Hepatocyte (in vitro differentiated cells): ENCODE measurements at regions not wholly inside any gene's neighbourhood (a gene's known extent, or its start where the extent isn't known, plus 50 kb on each side); places are given as distances from the start of the nearest gene placed in this dataset.

Source experiments
- DNase-seq: peaks from one replicate; pipeline ENCODE4 v3.0.0-alpha.2; 2016; ENCODE audit warnings: low spot score
- H2AFZ ChIP-seq: fragments of 200-600 bp; sonication (generic); 2 replicates; pipeline ENCODE4 v1.6.0; 2016; ENCODE audit warnings: antibody characterized with exemption, mild to moderate bottlenecking
- H3K27ac ChIP-seq: fragments of 200-600 bp; sonication (generic); 2 replicates; pipeline ENCODE4 v1.5.1; 2016; ENCODE audit warnings: mild to moderate bottlenecking
- H3K27me3 ChIP-seq: fragments of 200-600 bp; sonication (generic); 2 replicates; pipeline ENCODE4 v1.6.1; 2016
- H3K36me3 ChIP-seq: fragments of 200-600 bp; sonication (generic); replicated peaks from 2 replicates; pipeline ENCODE4 v1.5.1; 2016; ENCODE audit warnings: low read depth; ENCODE audit not compliant: insufficient read depth
- H3K4me1 ChIP-seq: fragments of 200-600 bp; sonication (generic); 2 replicates; pipeline ENCODE4 v1.5.1; 2016; ENCODE audit warnings: mild to moderate bottlenecking, moderate library complexity; ENCODE audit not compliant: insufficient read depth
- H3K4me2 ChIP-seq: fragments of 200-600 bp; sonication (generic); 2 replicates; pipeline ENCODE4 v1.6.0; 2016
- H3K4me3 ChIP-seq: fragments of 200-600 bp; sonication (generic); 2 replicates; pipeline ENCODE4 v1.5.1; 2016; ENCODE audit warnings: mild to moderate bottlenecking
- H3K79me2 ChIP-seq: fragments of 200-600 bp; sonication (generic); 2 replicates; pipeline ENCODE4 v1.6.0; 2017; ENCODE audit warnings: mild to moderate bottlenecking
- H3K9me2 ChIP-seq: fragments of 200-600 bp; sonication (generic); replicated peaks from 2 replicates; pipeline ENCODE4 v1.6.0; 2017; ENCODE audit warnings: mild to moderate bottlenecking; ENCODE audit not compliant: insufficient read depth
- H3K9me3 ChIP-seq: fragments of 200-600 bp; sonication (generic); 2 replicates; pipeline ENCODE4 v1.5.1; 2016; ENCODE audit warnings: low read depth, mild to moderate bottlenecking
- H4K20me1 ChIP-seq: fragments of 200-600 bp; sonication (generic); 2 replicates; pipeline ENCODE4 v1.6.0; 2016; ENCODE audit warnings: mild to moderate bottlenecking; ENCODE audit not compliant: insufficient read depth, poor library complexity, severe bottlenecking
- EZH2 ChIP-seq: fragments of 200-600 bp; sonication (generic); IDR thresholded peaks from 2 replicates; pipeline ENCODE4 v1.6.1; 2016; ENCODE audit warnings: antibody characterized with exemption, mild to moderate bottlenecking, borderline replicate concordance
- EZH2phosphoT487 ChIP-seq: fragments of 200-600 bp; sonication (generic); IDR thresholded peaks from one replicate; pipeline ENCODE4 v1.6.1; 2018; ENCODE audit warnings: antibody characterized with exemption, mild to moderate bottlenecking, low read depth, moderate library complexity; ENCODE audit not compliant: unreplicated experiment, severe bottlenecking
- WGBS: methylation state at CpG from one replicate; pipeline ENCODE4 v1.1.6; 2016; ENCODE audit warnings: low lambda C conversion rate; ENCODE audit errors: missing lambda C conversion rate; 5-methylcytosine and 5-hydroxymethylcytosine counted together
- TF ChIP-seq, protein P1 (sequence below): fragments of 200-600 bp; sonication (generic); IDR thresholded peaks from 2 replicates; pipeline ENCODE4 v1.5.1; 2016; ENCODE audit warnings: antibody characterized with exemption, mild to moderate bottlenecking; ENCODE audit not compliant: poor library complexity

DNA sequence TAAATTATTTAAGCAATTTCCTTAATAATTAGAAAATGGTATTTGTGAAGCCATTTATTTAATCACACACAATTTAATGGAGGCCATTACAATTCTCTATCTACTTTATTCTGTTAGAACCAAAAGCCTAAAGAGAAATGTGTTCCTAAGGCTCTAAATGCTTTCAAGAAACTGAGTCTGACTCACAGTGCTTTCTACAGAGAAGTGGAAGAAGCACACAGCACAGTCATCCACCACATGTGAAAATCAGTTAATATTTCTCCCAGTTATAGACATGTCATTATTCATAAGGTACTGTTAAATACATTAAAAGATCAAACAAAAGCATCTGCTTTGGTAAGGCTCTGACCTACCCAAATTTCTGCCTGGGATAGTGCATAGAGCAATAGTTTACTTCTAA is 214.4 kb downstream of the ALDH8A1 start:
- no peak for DNase-seq
- H3K79me2 ChIP-seq, result no peaks in the 10 kb centered on the region
- H2AFZ ChIP-seq, result no peak overlapping the region
- no peaks in the 10 kb centered on the region for H4K20me1 ChIP-seq
- H3K9me3 ChIP-seq, result no peaks in the 10 kb centered on the region
- no peaks in the 10 kb centered on the region for H3K36me3 ChIP-seq
- no peaks in the 10 kb centered on the region for H3K27me3 ChIP-seq
- no peaks in the 10 kb centered on the region for H3K4me1 ChIP-seq
- H3K4me3 ChIP-seq, result no peak overlapping the region
- H3K9me2 ChIP-seq, result no peaks in the 10 kb centered on the region
- H3K4me2 ChIP-seq, result no peak overlapping the region
- TF ChIP-seq EZH2phosphoT487 (no peak), EZH2 (no peak)
- TF ChIP-seq, protein P1, sequence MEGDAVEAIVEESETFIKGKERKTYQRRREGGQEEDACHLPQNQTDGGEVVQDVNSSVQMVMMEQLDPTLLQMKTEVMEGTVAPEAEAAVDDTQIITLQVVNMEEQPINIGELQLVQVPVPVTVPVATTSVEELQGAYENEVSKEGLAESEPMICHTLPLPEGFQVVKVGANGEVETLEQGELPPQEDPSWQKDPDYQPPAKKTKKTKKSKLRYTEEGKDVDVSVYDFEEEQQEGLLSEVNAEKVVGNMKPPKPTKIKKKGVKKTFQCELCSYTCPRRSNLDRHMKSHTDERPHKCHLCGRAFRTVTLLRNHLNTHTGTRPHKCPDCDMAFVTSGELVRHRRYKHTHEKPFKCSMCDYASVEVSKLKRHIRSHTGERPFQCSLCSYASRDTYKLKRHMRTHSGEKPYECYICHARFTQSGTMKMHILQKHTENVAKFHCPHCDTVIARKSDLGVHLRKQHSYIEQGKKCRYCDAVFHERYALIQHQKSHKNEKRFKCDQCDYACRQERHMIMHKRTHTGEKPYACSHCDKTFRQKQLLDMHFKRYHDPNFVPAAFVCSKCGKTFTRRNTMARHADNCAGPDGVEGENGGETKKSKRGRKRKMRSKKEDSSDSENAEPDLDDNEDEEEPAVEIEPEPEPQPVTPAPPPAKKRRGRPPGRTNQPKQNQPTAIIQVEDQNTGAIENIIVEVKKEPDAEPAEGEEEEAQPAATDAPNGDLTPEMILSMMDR, result no peak
- no peak overlapping the region for H3K27ac ChIP-seq

- Histone ChIP-seq H3K79me2 (no peaks in the 10 kb centered on the region), H3K9me3 (no peaks in the 10 kb centered on the region), H3K36me3 (no peaks in the 10 kb centered on the region), H3K4me3 (no peak overlapping the region), H3K4me1 (no peaks in the 10 kb centered on the region), H2AFZ (no peak overlapping the region), H4K20me1 (no peaks in the 10 kb centered on the region), H3K27ac (no peak overlapping the region), H3K4me2 (no peak overlapping the region), H3K27me3 (no peaks in the 10 kb centered on the region), H3K9me2 (no peaks in the 10 kb centered on the region)
- TF ChIP-seq EZH2phosphoT487, result no peak
- TF ChIP-seq, protein P1, result no peak
- TF ChIP-seq EZH2, result no peak
- no peak for DNase-seq
- 48% methylated on average over 6 of the region's 6 CpGs for WGBS
Observed at GRCh38 chr6:134734312-134734869, 215.5 kb downstream of the ALDH8A1 start.

GRCh38 chr6:134733801-134734200 is 216.1 kb downstream of the ALDH8A1 start:
- H4K20me1 ChIP-seq, result no peaks in the 10 kb centered on the region
- WGBS, result 97% methylated on average over 1 of the region's 1 CpG

More at GRCh38 chr6:134733801-134734200, 216.1 kb downstream of the ALDH8A1 start:
- no peaks in the 10 kb centered on the region for H3K9me3 ChIP-seq
- H2AFZ ChIP-seq, result no peak overlapping the region
- no peaks in the 10 kb centered on the region for H3K79me2 ChIP-seq
- no peak for TF ChIP-seq EZH2phosphoT487
- TF ChIP-seq, protein P1, result no peak
- no peak for TF ChIP-seq EZH2
- H3K4me1 ChIP-seq, result no peaks in the 10 kb centered on the region
- H3K36me3 ChIP-seq, result no peaks in the 10 kb centered on the region
- DNase-seq, result no peak
- no peak overlapping the region for H3K27ac ChIP-seq
- H3K4me3 ChIP-seq, result no peak overlapping the region
- H3K9me2 ChIP-seq, result no peaks in the 10 kb centered on the region
- H3K27me3 ChIP-seq, result no peaks in the 10 kb centered on the region
- no peak overlapping the region for H3K4me2 ChIP-seq
